ENCODE measurements at regions not wholly inside any gene's neighbourhood (a gene's known extent, or its start where the extent isn't known, plus 50 kb on each side); places are given as distances from the start of the nearest gene placed in this dataset.

DNA sequence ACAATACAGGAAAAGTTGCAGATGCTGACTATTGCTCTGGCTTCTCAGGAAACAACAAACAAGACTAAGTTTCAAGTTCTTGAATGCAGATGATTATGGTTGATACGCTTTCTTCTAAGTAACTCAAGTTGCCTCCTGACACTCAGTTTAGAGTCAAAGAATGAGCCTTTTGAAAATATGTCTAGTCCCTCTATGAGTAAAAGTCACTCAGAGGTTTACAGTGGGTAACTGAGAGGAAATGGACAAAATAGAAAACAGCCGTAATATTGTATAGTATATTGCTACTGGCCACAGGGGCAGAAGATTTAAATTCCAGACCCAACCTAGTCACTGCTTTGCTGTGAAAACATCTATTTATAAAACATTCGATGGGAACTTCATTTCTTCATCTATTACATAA, 280.0 kb upstream of the ID4 start:
- DNase-seq (ENCODE audit: low read depth, low spot score): no peak
- intact Hi-C loops (cut with micrococcal nuclease): no loop called here
- no peak overlapping the region for H3K27ac ChIP-seq (ENCODE audit: insufficient read depth, low read depth, low read length)
- no peaks in the 10 kb centered on the region for H3K27me3 ChIP-seq (ENCODE audit: control insufficient read depth in 2 of 2, insufficient read depth in 2 of 2, low read length in 2 of 2)
- H3K4me3 ChIP-seq (replicated peaks in 1 of 3; ENCODE audit: insufficient read depth in 1 of 3, low read depth in 1 of 3, low read length in 3 of 3): no peak overlapping the region
- H2AFZ ChIP-seq (ENCODE audit: low read depth, low read length): no peak overlapping the region
- POLR2A ChIA-PET: no interaction called here
- no peak for FAIRE-seq
- H3K4me2 ChIP-seq (ENCODE audit: insufficient read depth, low read length): no peak overlapping the region
- CTCF ChIA-PET: no interaction called here
- H3K9ac ChIP-seq (replicated peaks; ENCODE audit: extremely low read depth, insufficient read depth, low read length): no peak overlapping the region
- no peaks in the 10 kb centered on the region for H3K4me1 ChIP-seq (ENCODE audit: control insufficient read depth, extremely low read depth, insufficient read depth, low read length)
- dilution Hi-C loops (cut with MboI; ENCODE audit: extremely low pct_ligation_motif_present, low sequenced_read_pairs): no loop called here
- H3K9me1 ChIP-seq (replicated peaks; ENCODE audit: control insufficient read depth, extremely low read depth, insufficient read depth, low read length): no peaks in the 10 kb centered on the region
- H3K9me3 ChIP-seq (replicated peaks; ENCODE audit: control insufficient read depth, insufficient read depth, low read length): no peaks in the 10 kb centered on the region
- BruUV-seq (replicated peaks): no TSS peak
- TF ChIP-seq CTCF (IDR thresholded peaks at IDR 0.05; ENCODE audit: extremely low read depth in 1 of 2, insufficient read depth in 1 of 2, low read depth in 1 of 2, low read length in 2 of 2) (no peak), FOS (IDR thresholded peaks at IDR 0.05; ENCODE audit: borderline replicate concordance, insufficient read depth, low read length) (no peak), EZH2 (IDR thresholded peaks at IDR 0.05; ENCODE audit: borderline replicate concordance, low read depth, low read length, severe bottlenecking) (no peak), POLR2AphosphoS5 (IDR thresholded peaks at IDR 0.05; ENCODE audit: insufficient read depth, low read depth, low read length) (no peak), POLR2A (IDR thresholded peaks at IDR 0.05; ENCODE audit: low read depth, low read length) (no peak), MYC (IDR thresholded peaks at IDR 0.05; ENCODE audit: low read depth, low read length) (no peak), JUN (IDR thresholded peaks at IDR 0.05; ENCODE audit: borderline replicate concordance, insufficient read depth, insufficient read length, low read depth) (no peak), GATA2 (IDR thresholded peaks at IDR 0.05; ENCODE audit: insufficient read depth, insufficient read length, low read depth, low read length) (no peak)
- TF ChIP-seq, protein P1, sequence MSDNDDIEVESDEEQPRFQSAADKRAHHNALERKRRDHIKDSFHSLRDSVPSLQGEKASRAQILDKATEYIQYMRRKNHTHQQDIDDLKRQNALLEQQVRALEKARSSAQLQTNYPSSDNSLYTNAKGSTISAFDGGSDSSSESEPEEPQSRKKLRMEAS (IDR thresholded peaks at IDR 0.05; ENCODE audit: insufficient read depth, insufficient read length): no peak
- no peaks in the 10 kb centered on the region for H3K79me2 ChIP-seq (ENCODE audit: control insufficient read depth, insufficient read depth, low read length)
- H3K36me3 ChIP-seq (ENCODE audit: control insufficient read depth in 2 of 2, extremely low read depth in 1 of 2, insufficient read depth in 2 of 2, low read length in 2 of 2): no peaks in the 10 kb centered on the region
- H4K20me1 ChIP-seq (replicated peaks; ENCODE audit: control insufficient read depth, extremely low read depth, insufficient read depth, low read length): no peaks in the 10 kb centered on the region

Data from endothelial cell of umbilical vein (primary cell).